GM23248 (cell line): ENCODE measurements at regions not wholly inside any gene's neighbourhood (a gene's known extent, or its start where the extent isn't known, plus 50 kb on each side); places are given as distances from the start of the nearest gene placed in this dataset.
A peak's percentile ranks its signal among the peaks of the same experiment; 100 is the strongest.

Experiments
- DNase-seq: peaks from one replicate; pipeline ENCODE4 v3.0.0-alpha.2; 2015
- H2AFZ ChIP-seq: fragments of 200-600 bp; sonication (generic); 2 replicates; pipeline ENCODE4 v1.6.1; 2016; ENCODE audit warnings: antibody characterized with exemption
- H3F3A ChIP-seq: fragments of 200-600 bp; sonication (generic); 2 replicates; pipeline ENCODE4 v1.6.1; 2016; ENCODE audit warnings: mild to moderate bottlenecking, antibody characterized with exemption, mixed run types; ENCODE audit not compliant: insufficient read depth
- H3K27ac ChIP-seq: fragments of 200-600 bp; sonication (generic); 2 replicates; pipeline ENCODE4 v1.5.1; 2016; ENCODE audit warnings: mild to moderate bottlenecking
- H3K27me3 ChIP-seq: fragments of 200-600 bp; sonication (generic); replicated peaks from 2 replicates; pipeline ENCODE4 v1.6.1; 2016; ENCODE audit warnings: mild to moderate bottlenecking; ENCODE audit not compliant: insufficient read depth
- H3K36me3 ChIP-seq: fragments of 200-600 bp; sonication (generic); 2 replicates; pipeline ENCODE4 v1.6.1; 2016; ENCODE audit warnings: low read depth, mild to moderate bottlenecking
- H3K4me1 ChIP-seq: fragments of 200-600 bp; sonication (generic); 2 replicates; pipeline ENCODE4 v1.6.1; 2016; ENCODE audit warnings: mild to moderate bottlenecking; ENCODE audit not compliant: insufficient read depth
- H3K4me2 ChIP-seq: fragments of 200-600 bp; sonication (generic); one replicate; pipeline ENCODE4 v1.6.1; 2016; ENCODE audit warnings: mild to moderate bottlenecking; ENCODE audit not compliant: unreplicated experiment
- H3K4me3 ChIP-seq: fragments of 200-600 bp; sonication (generic); 2 replicates; pipeline ENCODE4 v1.5.1; 2016; ENCODE audit warnings: mild to moderate bottlenecking
- H3K79me2 ChIP-seq: fragments of 200-600 bp; sonication (generic); 2 replicates; pipeline ENCODE4 v1.6.1; 2016; ENCODE audit warnings: mild to moderate bottlenecking; ENCODE audit not compliant: insufficient read depth
- H3K9ac ChIP-seq: fragments of 200-600 bp; sonication (generic); 2 replicates; pipeline ENCODE4 v1.6.1; 2016; ENCODE audit warnings: mild to moderate bottlenecking
- H3K9me2 ChIP-seq: fragments of 200-600 bp; sonication (generic); 2 replicates; pipeline ENCODE4 v1.6.1; 2016; ENCODE audit warnings: mixed run types, mild to moderate bottlenecking, moderate library complexity; ENCODE audit not compliant: insufficient read depth
- H3K9me3 ChIP-seq: fragments of 200-600 bp; sonication (generic); one replicate; pipeline ENCODE4 v1.6.1; 2017; ENCODE audit warnings: low read depth
- H4K20me1 ChIP-seq: fragments of 200-600 bp; sonication (generic); 2 replicates; pipeline ENCODE4 v1.6.0; 2016; ENCODE audit not compliant: insufficient read depth
- EZH2 ChIP-seq: fragments of 200-600 bp; sonication (generic); IDR thresholded peaks from 2 replicates; pipeline ENCODE4 v1.6.1; 2018; ENCODE audit warnings: antibody characterized with exemption, mild to moderate bottlenecking; ENCODE audit not compliant: insufficient read depth, poor library complexity, severe bottlenecking
- EZH2phosphoT487 ChIP-seq: fragments of 200-600 bp; sonication (generic); IDR thresholded peaks from 2 replicates; pipeline ENCODE4 v1.6.1; 2018; ENCODE audit warnings: antibody characterized with exemption, moderate library complexity, mild to moderate bottlenecking, low read depth; ENCODE audit not compliant: insufficient read depth
- WGBS, 2 experiments: methylation state at CpG; one replicate each; pipeline ENCODE4 v1.1.6; 2015 to 2017; ENCODE audit warnings: low lambda C conversion rate in 2 of 2, low coverage in 1 of 2; ENCODE audit errors: missing lambda C conversion rate in 2 of 2; 5-methylcytosine and 5-hydroxymethylcytosine counted together
- in situ Hi-C: fragments of 300-500 bp; cut with MboI; formaldehyde crosslinking; loops from 2 replicates; pipeline ENCODE4 v1.15.0; 2020

GRCh38 chr17:27985736-27986399, 56.6 kb upstream of the NLK start:
- Histone ChIP-seq H3K9me3 (no peaks in the 10 kb centered on the region), H3K4me3 (no peak overlapping the region), H3K27ac (no peak overlapping the region), H2AFZ (no peak overlapping the region), H3K9me2 (no peaks in the 10 kb centered on the region), H3K36me3 (no peaks in the 10 kb centered on the region), H3K27me3 (no peaks in the 10 kb centered on the region), H3F3A (no peaks in the 10 kb centered on the region), H3K79me2 (no peaks in the 10 kb centered on the region), H3K9ac (no peak overlapping the region), H4K20me1 (no peaks in the 10 kb centered on the region), H3K4me1 (no peaks in the 10 kb centered on the region), H3K4me2 (no peak overlapping the region)
- in situ Hi-C loops, result no loop called here
- TF ChIP-seq EZH2phosphoT487 (no peak), EZH2 (no peak)
- DNase-seq, result no peak
- 71 to 81% methylated on average over 3 of the region's 3 CpGs for WGBS, 2 experiments

DNA sequence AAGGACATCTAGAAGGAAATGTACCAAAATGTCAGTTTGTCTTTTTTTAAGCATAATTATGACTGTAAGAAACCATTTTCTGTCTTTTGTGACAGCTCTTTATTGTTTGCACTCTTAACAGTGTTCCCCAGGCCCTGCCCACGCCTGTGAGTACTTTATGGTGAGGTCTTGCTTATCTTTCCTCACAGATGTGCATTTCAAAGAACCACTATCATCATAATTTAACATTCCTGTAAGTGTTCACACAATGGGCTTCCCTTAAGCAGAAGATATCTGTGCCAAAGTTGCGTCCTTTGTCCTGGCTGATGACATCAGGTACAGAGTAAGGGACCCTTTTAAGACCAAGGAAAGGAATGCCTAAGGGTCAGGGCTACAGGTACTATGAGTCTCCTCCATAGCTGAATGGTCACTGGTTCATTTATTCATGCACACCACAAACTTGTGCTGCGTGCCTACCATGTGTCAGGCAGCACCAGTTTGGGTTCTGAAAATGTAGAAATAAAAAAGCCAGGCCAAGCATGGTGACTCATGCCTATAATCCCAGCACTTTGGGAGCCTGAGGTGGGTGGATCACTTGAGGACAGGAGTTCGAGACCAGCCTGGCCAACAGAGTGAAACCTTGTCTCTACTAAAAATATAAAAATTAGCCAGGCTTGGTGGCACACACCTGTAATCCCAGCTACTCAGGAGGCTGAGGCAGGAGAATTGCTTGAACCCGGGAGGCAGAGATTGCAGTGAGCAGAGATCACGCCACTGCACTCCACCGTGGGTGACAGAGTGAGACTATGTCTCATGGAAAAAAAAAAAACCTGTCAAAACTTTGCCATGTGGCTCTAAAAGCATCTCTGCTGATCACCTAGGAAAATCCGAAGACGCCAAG, 55.4 kb upstream of the NLK start:
- in situ Hi-C loops, result no loop called here
- H3F3A ChIP-seq, result no peaks in the 10 kb centered on the region
- H3K9me2 ChIP-seq, result no peaks in the 10 kb centered on the region
- no peak overlapping the region for H3K27ac ChIP-seq
- H3K4me1 ChIP-seq, result no peaks in the 10 kb centered on the region
- no peaks in the 10 kb centered on the region for H3K79me2 ChIP-seq
- no peaks in the 10 kb centered on the region for H3K9me3 ChIP-seq
- no peak for DNase-seq
- H3K36me3 ChIP-seq, result no peaks in the 10 kb centered on the region
- no peaks in the 10 kb centered on the region for H4K20me1 ChIP-seq
- TF ChIP-seq EZH2phosphoT487 (no peak), EZH2 (no peak)
- WGBS, 2 experiments, result 81 to 87% methylated on average over 9 of the region's 9 CpGs
- H2AFZ ChIP-seq, result no peak overlapping the region
- H3K27me3 ChIP-seq, result no peaks in the 10 kb centered on the region
- no peak overlapping the region for H3K4me2 ChIP-seq
- no peak overlapping the region for H3K4me3 ChIP-seq
- H3K9ac ChIP-seq, result no peak overlapping the region

- TF ChIP-seq EZH2 (no peak), EZH2phosphoT487 (no peak)
- in situ Hi-C loops, result no loop called here
- H2AFZ ChIP-seq, result no peak overlapping the region
These were observed 53.4 kb upstream of the NLK start for GRCh38 chr17:27989046-27989445.

GRCh38 chr17:27990100-27990499, 52.4 kb upstream of the NLK start:
- no peak overlapping the region for H3K4me3 ChIP-seq
- no peaks in the 10 kb centered on the region for H4K20me1 ChIP-seq
- H3K79me2 ChIP-seq, result no peaks in the 10 kb centered on the region
- H3K9ac ChIP-seq, result no peak overlapping the region
- no peak overlapping the region for H3K27ac ChIP-seq
- H2AFZ ChIP-seq, result no peak overlapping the region
- no peaks in the 10 kb centered on the region for H3K9me2 ChIP-seq
- TF ChIP-seq EZH2, result no peak
- no peak for TF ChIP-seq EZH2phosphoT487
- no peaks in the 10 kb centered on the region for H3K27me3 ChIP-seq
- no peaks in the 10 kb centered on the region for H3F3A ChIP-seq
- in situ Hi-C loops, result no loop called here
- H3K4me1 ChIP-seq, result no peaks in the 10 kb centered on the region
- H3K36me3 ChIP-seq, result no peaks in the 10 kb centered on the region
- no peak overlapping the region for H3K4me2 ChIP-seq
- no peak for DNase-seq
- H3K9me3 ChIP-seq, result no peaks in the 10 kb centered on the region
- 58 to 72% methylated on average over 2 of the region's 2 CpGs for WGBS, 2 experiments

More at GRCh38 chr17:27989046-27989445, 53.4 kb upstream of the NLK start:
- no peak overlapping the region for H3K27ac ChIP-seq
- no peaks in the 10 kb centered on the region for H3K9me3 ChIP-seq
- no peak overlapping the region for H3K4me2 ChIP-seq
- no peak overlapping the region for H3K4me3 ChIP-seq
- no peak overlapping the region for H3K9ac ChIP-seq
- no peaks in the 10 kb centered on the region for H3K79me2 ChIP-seq
- peak; percentile 13 for DNase-seq
- no peaks in the 10 kb centered on the region for H3K36me3 ChIP-seq
- H4K20me1 ChIP-seq, result no peaks in the 10 kb centered on the region
- no peaks in the 10 kb centered on the region for H3K27me3 ChIP-seq
- no peaks in the 10 kb centered on the region for H3K9me2 ChIP-seq
- H3K4me1 ChIP-seq, result no peaks in the 10 kb centered on the region
- 63 to 64% methylated on average over 3 of the region's 3 CpGs for WGBS, 2 experiments
- no peaks in the 10 kb centered on the region for H3F3A ChIP-seq
